Hematopoietic multipotent progenitor cell treated with erythropoietin and hydrocortisone succinate and interleukin-3 and kit ligand, for 8 days (in vitro differentiated cells): ENCODE measurements at regions not wholly inside any gene's neighbourhood (a gene's known extent, or its start where the extent isn't known, plus 50 kb on each side); places are given as distances from the start of the nearest gene placed in this dataset.
"Not testable (repeated sequence)": the region's sequence is repeated elsewhere in the genome, so short reads cannot be mapped to it uniquely, and the experiment has no call there.

Source experiments
- DNase-seq: peaks from one replicate; pipeline ENCODE4 v3.0.0-alpha.2; 2015

DNA sequence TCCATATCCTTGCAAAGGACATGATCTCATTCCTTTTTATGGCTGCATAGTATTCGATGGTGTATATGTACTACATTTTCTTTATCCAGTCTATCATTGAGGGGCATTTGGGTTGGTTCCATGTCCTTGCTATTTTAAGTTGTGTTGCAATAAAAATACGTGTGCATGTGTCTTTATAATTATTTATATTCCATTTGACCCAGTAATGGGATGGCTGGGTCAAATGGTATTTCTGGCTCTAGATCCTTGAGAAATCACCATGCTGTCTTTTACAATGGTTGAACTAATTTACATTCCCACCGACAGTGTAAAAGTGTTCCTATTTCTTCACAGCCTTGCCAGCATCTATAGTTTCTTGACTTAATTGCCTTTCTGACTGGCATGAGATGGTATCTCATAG is 972.6 kb upstream of the KCND2 start:
- DNase-seq = not testable (repeated sequence)

DNA sequence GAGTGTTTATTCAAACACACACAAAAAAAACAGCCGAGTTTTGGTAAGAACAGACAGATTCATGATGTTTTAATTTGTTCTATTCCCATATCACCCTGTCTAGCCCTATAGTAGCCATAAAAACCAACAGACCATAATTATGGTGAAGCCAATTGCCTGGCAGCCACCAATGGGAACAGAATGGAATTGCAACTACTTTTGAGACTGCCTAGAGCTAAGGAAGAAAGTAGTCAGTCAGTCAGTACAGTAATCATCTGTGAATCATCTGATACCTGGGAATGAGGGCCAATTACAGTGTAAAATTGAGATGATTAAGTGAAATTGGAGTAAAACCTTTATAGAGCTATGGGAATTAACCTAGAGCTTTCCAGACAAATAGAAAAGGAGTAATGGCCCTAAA is 952.7 kb upstream of the KCND2 start:
- DNase-seq = no peak

DNA sequence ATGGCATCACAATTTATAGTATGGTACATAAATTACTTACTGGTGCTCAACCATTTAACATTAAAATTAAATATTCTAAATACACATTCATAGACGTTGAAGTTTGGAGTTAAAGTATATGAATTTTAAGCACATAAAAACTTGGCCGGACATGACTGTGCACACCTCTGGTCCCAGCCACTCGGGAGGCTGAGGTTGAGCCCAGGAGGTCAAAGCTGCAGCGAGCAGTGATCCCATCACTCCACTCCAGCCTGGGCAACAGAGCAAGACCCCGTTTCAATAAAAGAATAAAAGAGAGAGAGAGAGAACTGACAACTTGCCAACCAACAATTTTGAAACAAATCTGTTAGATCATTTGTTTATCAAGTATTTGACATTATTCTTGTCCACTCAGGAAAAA is 943.3 kb upstream of the KCND2 start:
- DNase-seq = no peak

DNA sequence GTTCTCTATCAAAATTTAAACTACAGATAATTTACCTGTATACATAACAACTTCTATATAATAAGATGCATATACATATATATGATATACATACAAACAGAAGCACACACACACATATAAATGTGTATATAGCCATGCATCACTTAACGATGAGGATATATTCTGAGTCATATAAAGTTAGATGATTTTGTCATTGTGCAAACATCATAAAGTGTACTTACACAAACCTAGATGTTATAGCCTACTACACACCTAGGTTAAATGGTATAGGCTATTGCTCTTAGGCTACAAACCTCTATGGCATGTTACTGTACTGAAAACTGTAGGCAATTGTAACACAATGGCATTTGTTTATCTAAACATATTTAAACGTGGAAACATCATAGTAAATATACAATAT is 937.6 kb upstream of the KCND2 start:
- DNase-seq = no peak

DNA sequence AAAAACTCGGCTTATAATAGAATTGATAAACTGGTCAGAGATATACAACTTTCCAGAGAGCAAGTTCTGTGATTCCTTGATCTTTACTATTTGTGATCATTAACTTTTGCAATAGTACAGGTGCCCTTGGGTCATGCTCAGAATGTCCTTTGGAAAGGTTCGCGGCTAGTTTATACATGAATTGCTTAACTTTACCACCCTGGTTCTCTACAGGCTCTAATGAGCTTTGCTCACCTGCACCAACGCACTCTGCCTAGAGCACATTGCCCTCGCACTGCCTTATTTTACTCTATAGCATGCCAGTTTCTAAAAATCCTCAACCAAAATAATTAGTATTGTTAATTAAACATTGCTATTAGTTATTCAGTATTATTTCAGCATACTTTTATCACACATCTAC is 931.2 kb upstream of the KCND2 start:
- DNase-seq = no peak

DNA sequence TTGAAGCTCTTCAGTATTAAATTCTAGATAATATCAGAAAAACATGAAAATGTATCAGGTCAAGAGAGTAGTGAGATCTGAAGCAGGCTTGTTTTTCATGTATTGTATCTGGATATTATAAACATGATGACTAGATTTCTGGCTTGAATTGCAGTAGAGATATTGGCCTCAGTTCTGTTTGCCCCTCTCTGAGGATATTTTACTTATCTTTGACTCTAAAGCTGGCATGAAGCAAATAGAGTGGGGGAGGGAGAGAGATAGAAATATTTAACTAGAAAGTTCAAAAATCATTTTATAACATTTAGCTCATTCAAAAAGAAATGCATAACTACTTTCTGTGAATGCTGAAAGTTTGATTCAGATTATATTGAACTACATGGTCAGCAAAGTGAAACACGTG is 929.7 kb upstream of the KCND2 start:
- no peak for DNase-seq

DNA sequence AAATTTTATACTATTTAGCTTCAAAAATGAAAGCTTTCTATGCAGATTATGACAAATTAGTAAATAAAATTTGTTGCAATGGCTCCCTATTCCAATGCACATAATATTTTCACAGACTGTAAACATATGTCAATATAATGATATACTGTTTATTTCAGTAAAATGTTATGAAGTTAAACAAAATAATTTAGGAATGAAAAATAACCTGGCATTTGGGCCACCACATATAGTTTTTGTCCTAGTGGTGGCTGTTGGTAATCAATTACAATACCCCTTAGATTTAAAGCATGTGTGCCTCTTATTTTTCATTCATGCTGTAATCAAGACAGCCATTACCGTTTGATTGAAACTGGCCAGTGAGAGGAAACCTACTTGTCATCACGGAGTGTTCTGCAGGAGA is 928.5 kb upstream of the KCND2 start:
- DNase-seq = no peak

DNA sequence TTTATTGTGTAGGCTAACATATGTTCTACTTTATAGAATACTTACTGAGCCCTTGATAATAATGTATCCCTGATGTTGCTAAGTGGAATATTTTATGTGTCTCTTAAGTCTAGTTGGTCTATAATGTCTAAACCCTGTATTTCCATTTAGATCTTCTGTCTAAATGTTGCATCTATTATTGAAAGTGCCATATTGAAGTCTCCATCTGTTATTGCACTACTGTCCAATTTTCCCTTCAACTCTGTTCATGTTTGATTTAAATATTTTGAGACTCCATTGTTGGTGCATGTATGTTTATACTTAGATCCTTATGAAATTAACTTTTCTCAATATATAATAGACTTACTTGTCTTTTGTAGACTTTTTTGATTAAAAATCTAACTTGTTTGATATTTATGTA is 924.5 kb upstream of the KCND2 start:
- DNase-seq = no peak

DNA sequence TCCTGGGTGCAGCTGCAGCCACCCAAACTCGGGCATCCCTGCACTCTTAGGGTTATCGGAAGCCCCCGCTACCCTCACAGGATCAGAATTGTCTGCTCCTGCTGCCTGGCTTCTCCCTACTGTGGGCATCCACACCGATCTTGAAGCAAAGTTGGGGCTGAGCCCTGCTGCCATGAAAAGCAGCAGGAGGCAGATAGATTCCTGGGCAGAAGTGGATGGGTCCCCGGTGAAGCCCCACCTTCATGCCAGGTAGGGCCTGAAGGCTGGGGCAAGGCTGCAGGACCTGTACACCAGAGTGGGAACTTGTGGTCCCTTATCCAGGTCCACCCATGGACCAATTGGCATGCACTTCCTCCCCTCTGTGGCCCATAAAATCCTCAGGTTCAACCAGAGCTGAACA is 922.6 kb upstream of the KCND2 start:
- no peak for DNase-seq

DNA sequence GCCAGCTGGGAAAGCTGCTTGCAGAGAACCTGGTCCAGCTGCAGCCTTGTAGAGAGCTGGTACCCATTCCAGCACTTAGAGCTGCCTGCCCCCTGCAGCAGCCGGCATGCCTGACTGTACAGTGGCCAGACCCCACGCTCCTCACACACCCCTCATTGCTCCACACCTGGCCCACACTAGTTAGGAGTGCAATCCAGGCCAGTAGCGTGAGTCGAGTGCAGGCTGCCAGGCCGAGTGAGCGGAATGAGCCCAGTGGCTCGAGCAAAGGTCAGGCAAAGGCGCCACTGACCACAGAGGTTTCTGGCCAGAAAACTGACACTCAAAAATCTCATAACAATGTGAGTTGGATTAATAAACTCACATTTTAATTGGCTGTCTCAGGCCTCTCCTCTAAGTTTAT is 921.7 kb upstream of the KCND2 start:
- no peak for DNase-seq

DNA sequence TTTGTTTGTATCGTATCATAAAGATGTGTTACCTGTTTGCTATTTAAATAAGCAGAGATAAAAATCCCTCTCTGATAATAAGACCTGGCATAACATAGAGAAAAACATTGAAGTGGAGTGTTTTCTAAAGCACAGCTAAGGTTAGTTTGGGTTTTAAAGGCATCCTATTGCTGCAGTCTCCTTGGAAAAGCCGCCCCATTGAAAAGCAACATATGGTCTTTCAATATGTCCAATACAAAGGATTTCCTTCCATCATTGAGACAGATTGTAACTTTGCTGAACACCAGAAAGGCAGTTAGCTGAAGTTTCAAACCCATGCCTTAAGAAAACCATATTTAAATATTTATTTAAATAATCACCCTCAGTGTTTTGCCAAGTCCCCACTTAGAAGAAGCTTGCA is 898.5 kb upstream of the KCND2 start:
- no peak for DNase-seq

DNA sequence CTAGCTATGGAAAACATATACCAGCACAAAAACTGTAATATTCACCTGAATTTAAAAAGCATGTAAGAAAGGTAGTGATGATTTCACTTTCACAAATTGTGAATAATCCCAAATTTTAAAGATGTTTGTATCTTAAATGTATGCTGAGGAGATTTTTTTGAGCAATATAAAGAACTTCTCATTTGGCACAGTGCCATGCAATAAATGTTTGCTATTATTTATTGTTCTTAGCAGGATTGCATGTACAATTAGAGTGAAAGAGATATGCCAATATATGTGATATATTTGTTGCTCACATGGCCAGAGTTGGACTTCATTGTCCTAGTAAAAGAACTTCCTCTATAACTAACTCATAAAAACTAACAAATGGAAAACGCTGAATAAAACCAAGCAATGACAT is 895.1 kb upstream of the KCND2 start:
- no peak for DNase-seq

DNA sequence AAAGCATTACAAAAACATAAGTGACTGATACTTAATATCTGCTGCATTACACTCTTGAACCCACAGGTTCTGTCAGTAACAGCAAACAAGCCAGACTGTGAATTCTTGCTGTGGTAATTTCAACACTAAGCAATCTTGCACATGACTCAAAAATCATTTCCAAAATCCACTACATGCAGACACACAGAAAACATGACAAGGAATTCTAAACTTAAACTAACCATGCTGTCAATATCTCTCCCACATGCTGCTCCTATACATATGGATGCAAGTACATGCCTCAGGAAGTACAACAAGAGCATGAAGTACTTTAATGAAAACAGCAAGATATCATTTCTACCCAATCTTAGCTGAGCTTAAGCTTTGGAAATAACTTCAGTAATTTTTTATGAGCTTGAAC is 890.2 kb upstream of the KCND2 start:
- no peak for DNase-seq

DNA sequence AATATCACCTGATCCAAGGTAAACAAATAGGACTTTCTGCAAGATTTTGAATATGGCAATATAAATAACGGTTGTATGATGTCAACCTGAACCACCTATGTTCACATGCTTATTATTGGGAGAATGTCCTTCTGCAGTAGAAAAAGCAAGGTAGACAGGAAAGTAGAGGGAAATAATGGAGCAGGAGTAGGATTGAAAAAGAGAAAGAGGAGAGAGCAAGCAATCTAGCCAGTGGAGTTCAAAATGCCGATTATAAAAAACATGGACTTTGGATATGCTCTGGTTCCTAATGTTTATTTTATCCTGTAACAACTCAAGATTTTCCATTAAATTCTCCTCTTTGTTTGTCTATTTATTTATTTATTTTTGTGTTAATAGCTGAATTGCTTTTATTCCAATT is 878.0 kb upstream of the KCND2 start:
- DNase-seq = no peak

DNA sequence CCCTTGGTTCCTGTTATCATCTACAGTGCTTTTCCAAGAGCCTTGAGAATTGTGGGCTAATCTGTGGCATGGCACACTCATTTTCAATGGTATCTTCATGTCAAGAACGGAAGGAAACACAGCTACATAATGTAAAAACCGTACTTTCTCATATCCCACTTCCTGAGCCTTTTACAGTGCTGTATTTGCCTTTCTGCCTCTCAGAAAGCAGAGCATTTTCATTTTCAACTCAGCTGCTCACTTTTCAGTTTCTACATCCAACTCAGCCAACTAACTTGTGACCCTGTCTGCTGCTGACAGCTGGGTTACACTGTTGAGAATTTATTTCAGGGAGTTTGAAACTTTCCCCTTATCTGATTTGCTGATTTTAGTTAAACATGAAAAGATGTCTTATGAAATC is 875.8 kb upstream of the KCND2 start:
- DNase-seq = no peak

DNA sequence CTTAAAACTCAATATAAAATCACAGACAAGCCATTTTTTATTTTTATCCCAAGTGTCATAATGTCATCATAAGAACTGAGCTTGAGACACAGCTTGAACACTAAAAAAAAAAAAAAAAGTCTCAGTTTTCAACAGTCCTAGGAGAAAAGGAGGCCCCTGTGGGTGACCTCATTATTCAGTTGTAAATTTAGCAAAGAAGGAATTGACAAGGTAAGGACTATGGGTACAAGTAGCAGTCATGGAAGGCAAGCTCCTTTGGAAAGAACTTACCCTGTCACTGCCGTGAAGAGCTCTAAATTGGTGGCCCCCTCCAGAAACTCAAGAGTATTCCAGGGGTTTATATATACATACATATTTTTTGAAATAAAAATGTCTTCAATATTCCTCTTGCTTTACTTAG is 864.4 kb upstream of the KCND2 start:
- no peak for DNase-seq

DNA sequence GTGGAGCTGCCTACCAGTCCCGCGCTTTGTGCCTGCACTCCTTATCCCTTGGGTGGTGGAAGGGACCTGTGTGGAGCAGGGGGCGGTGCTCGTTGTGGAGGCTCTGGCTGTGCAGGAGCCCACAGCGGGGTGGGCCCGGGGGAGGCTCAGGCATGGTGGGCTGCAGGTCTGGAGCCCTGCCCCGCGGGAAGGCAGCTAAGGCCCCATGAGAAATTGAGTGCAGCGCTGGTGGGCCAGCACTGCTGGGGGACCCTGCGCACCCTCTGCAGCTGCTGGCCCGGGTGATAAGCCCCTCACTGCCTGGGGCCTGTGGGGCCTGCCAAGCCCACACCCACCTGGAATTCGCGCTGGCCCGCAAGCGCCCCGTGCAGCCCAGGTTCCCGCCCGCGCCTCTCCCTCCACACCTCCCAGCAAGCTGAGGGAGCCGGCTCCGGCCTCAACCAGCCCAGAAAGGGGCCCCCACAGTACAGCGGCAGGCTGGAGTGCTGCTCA is 859.6 kb upstream of the KCND2 start:
- DNase-seq = no peak

DNA sequence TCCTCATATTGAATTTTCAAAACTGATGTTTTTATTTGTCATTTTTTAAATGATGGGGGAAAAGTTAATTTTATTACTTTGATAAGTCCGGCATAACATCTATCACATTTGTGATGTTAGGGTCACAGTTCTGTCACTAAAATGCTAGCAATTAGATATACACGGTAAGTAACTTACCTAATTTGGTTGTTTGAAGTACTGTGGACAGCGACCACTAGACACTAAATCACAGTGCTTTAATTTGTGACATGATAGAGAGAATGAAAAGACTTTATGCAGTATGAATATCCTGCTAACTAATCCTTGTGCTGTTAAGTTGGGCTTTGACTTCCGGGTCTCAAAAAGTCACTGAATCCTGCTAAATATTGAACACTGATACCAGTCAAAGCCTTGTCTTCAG is 857.3 kb upstream of the KCND2 start:
- DNase-seq = no peak

DNA sequence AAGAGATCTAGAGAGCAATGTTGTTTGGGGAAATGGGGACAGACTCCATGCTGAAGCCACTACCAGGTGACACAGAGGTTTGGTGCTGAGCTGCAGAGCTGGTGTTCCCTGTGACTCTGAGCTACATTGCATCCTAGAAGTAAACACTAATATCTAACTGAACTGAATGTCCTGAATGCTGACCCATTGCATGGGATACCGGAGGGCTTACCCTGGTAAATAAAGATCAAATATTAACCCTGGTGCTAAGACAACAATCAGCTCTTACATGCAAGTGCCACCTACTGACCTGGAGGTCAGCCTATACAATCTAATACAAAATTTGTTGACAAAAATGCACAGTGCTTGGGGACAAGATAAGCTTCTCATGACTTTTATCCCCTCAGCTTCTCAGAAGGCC is 851.3 kb upstream of the KCND2 start:
- no peak for DNase-seq

DNA sequence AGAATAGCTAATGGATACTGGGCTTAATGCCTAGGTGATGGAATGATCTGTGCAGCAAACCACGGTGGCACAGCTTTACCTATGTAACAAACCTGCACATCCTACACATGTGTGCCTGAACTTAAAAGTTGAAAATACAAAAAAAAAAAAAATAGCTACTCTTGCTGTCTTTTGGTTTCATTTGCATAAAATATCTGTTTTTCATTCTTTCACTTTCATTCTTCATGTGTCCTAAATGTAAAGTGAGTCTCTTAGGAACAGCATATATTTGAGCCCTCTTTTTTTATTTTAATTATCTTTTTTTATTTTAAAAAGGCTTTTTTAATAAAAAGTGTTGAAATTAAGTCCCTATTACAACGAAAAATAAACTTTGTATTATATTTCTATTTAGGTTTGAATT is 836.1 kb upstream of the KCND2 start:
- DNase-seq = no peak

DNA sequence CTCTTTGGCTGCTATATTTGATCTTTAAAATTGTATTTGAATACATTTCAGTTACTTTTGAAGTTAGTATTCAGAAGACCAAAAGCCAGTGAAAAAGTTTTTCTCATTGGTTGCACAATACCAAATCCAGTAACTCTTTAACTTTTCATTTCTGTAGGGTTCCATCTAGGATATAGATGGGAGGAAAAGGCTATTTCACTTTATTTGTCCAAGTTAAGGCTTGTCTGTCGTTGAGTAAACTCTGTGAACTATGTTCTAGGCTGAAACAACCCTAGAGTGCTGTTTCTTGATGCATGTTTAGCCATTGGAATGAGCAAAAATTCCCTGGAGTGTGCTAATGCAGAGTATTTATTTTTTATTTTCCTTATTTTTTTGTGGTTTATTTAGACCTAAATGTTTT is 834.7 kb upstream of the KCND2 start:
- DNase-seq = no peak

DNA sequence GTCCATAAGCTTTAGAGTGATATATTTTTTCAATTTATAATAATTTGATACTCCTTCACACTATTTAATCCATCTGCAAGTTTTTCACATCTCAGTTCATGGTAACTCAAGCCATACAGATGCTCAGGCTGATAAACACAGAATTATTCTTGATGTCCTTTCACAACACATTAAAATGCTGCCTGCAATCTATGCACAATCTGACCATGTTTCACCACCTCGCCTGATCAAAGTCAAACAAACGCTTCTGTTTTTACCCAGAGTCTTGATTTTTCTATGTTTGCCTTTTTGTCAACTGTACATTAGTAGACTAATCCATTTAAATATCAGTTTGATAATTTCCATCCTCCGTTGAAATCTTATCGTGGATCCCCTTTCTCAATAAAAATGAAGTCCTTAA is 833.8 kb upstream of the KCND2 start:
- DNase-seq = no peak

DNA sequence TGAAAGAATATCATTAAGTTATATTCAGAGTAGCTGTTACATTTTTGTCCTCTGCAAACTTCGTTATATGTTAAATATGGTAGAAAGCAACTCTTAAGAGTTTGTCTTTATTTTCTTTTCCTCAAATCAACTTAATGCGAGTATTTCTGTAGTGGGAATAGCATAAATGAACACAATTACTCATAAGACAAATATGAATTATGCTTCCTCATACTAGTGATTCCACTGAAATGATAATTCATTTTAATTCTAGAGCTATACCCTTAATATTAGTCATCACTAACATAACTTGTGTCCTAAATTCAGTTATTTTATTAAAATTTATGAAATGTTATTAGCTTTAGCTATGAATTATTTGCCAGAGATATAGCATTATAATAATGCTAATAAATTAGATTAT is 820.6 kb upstream of the KCND2 start:
- no peak for DNase-seq

DNA sequence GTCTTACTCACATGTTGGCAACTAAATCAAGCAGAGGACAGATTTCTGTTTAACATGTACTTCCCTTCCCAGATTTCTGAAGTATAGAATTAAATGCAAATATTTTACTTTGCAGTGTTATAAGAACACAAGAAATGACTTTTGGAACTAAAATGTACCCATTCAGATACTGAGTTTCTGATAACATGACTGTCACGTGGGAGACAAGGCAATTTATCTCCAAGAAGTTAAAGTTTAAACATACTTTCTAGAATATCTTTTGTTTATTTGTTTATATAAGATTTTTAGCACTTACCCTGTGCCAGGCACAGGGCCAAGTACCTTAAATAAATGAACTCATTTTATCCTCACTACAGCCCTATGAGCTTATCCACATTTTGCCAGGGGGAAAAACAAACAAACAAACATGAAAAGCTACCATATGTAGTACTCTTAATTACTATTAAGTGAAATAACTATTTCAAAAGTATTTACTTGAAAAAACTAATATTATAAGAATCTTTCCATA is 807.1 kb upstream of the KCND2 start:
- no peak for DNase-seq

DNA sequence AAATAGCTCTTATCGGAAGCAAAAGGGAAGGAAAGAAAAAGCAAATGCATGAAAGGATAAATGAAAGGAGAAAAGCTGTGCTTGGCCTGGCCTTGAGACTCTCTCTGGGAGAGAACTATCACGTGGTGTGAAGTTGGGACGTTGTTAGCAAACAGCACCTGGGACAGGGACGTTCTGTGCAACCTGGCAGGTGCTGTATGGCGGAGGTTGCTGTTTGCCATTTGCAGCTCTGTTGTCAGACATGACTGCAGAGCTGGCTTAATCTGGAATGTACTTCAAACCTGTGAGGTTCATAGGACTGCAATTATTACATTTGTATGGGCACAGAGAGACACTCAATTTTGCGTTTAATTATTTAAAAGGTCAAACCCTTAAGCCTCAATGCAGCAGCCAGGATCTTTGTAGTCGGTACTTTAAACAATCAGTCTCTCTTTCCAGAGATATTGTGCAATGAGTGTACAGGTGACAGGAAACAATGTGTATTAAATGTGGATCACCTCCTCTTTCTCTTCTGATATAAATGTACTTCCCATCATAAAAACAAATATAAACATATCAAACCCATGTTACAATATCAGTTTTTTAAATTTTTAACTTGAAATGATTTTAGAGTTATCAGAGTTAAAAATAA is 800.5 kb upstream of the KCND2 start:
- no peak for DNase-seq

DNA sequence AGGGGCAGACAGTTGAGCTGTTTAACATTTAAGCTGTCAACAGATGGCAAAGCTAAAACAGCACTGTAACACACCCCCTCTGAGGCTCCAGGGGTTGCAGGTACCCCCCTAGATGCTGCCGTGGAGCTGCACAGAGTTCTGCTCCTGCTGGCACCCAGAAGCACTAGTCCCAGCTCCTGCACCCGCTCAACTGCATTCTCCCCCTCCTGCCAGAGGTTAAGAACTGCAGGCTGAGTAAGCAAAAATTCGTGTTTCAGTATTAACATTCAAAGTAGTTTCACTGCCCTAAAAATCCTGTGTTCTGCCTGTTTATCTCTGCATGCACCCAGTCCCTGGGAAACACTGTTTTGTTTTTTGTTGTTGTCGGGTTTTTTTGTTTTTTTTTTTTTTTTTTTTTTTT is 790.8 kb upstream of the KCND2 start:
- DNase-seq = peak; percentile 3
